H9 (cell line): ENCODE measurements at regions not wholly inside any gene's neighbourhood (a gene's known extent, or its start where the extent isn't known, plus 50 kb on each side); places are given as distances from the start of the nearest gene placed in this dataset.

Experiments
- DNase-seq: peaks from one replicate; pipeline ENCODE4 v3.0.0-alpha.2; 2017
- H2AFZ ChIP-seq: one replicate; pipeline ENCODE4 v1.6.1; 2013; ENCODE audit warnings: mild to moderate bottlenecking, low read length, control low read depth, moderate library complexity
- H2AK5ac ChIP-seq: 2 replicates; pipeline ENCODE4 v1.6.1; 2013; ENCODE audit warnings: low read length, control low read depth, mixed read lengths; ENCODE audit not compliant: insufficient read length
- H2BK120ac ChIP-seq: one replicate; pipeline ENCODE4 v1.6.1; 2013; ENCODE audit warnings: low read depth, mild to moderate bottlenecking, low read length, control low read depth, inconsistent platforms; ENCODE audit not compliant: poor library complexity, severe bottlenecking
- H2BK12ac ChIP-seq: 2 replicates; pipeline ENCODE4 v1.6.1; 2013; ENCODE audit warnings: low read length, control low read depth, mixed read lengths, low read depth; ENCODE audit not compliant: insufficient read length
- H2BK15ac ChIP-seq: 2 replicates; pipeline ENCODE4 v1.6.1; 2013; ENCODE audit warnings: low read depth, low read length, control low read depth
- H2BK20ac ChIP-seq: one replicate; pipeline ENCODE4 v1.6.1; 2013; ENCODE audit warnings: low read depth, mild to moderate bottlenecking, low read length, control low read depth, inconsistent platforms; ENCODE audit not compliant: poor library complexity, severe bottlenecking
- H2BK5ac ChIP-seq: 2 replicates; pipeline ENCODE4 v1.6.1; 2013; ENCODE audit warnings: low read length, control low read depth, mixed read lengths; ENCODE audit not compliant: insufficient read length
- H3K14ac ChIP-seq: 2 replicates; pipeline ENCODE4 v1.6.1; 2013; ENCODE audit warnings: low read length, control low read depth; ENCODE audit not compliant: insufficient read depth
- H3K18ac ChIP-seq: 2 replicates; pipeline ENCODE4 v1.6.1; 2013; ENCODE audit warnings: low read depth, mild to moderate bottlenecking, mixed read lengths, low read length, control low read depth; ENCODE audit not compliant: insufficient read length
- H3K23ac ChIP-seq: 2 replicates; pipeline ENCODE4 v1.6.1; 2013; ENCODE audit warnings: low read length, control low read depth, mixed read lengths, low read depth; ENCODE audit not compliant: insufficient read length
- H3K23me2 ChIP-seq: 2 replicates; pipeline ENCODE4 v1.6.1; 2013; ENCODE audit warnings: low read depth, mild to moderate bottlenecking, mixed read lengths, low read length, control low read depth; ENCODE audit not compliant: insufficient read length, poor library complexity, severe bottlenecking
- H3K27ac ChIP-seq: 2 replicates; pipeline ENCODE4 v1.5.1; 2013; ENCODE audit warnings: low read length, control low read depth, mixed read lengths, low read depth; ENCODE audit not compliant: insufficient read length
- H3K27me3 ChIP-seq: 2 replicates; pipeline ENCODE4 v1.6.1; 2013; ENCODE audit warnings: low read length, control low read depth, inconsistent platforms; ENCODE audit not compliant: insufficient read depth
- H3K4ac ChIP-seq: 2 replicates; pipeline ENCODE4 v1.6.1; 2013; ENCODE audit warnings: low read depth, mild to moderate bottlenecking, control low read depth, inconsistent platforms, low read length, moderate library complexity
- H3K4me1 ChIP-seq: 2 replicates; pipeline ENCODE4 v1.6.1; 2013; ENCODE audit warnings: low read length, control low read depth, inconsistent platforms; ENCODE audit not compliant: insufficient read depth
- H3K4me2 ChIP-seq: 2 replicates; pipeline ENCODE4 v1.6.1; 2013; ENCODE audit warnings: low read length, control low read depth, mixed read lengths; ENCODE audit not compliant: insufficient read length, insufficient read depth
- H3K56ac ChIP-seq: 2 replicates; pipeline ENCODE4 v1.6.1; 2013; ENCODE audit warnings: low read depth, mild to moderate bottlenecking, mixed read lengths, low read length, control low read depth; ENCODE audit not compliant: insufficient read length
- H3K79me1 ChIP-seq: 2 replicates; pipeline ENCODE4 v1.6.1; 2013; ENCODE audit warnings: low read depth, mild to moderate bottlenecking, moderate library complexity, low read length, control low read depth, inconsistent platforms; ENCODE audit not compliant: insufficient read depth, poor library complexity, severe bottlenecking
- H3K79me2 ChIP-seq: 2 replicates; pipeline ENCODE4 v1.6.1; 2013; ENCODE audit warnings: low read length, control low read depth, inconsistent platforms; ENCODE audit not compliant: insufficient read depth
- H3K9ac ChIP-seq: 2 replicates; pipeline ENCODE4 v1.6.1; 2013; ENCODE audit warnings: low read length, control low read depth, mixed read lengths; ENCODE audit not compliant: insufficient read length; ENCODE audit errors: extremely low read depth
- H3K9me3 ChIP-seq: one replicate; pipeline ENCODE4 v1.6.1; 2013; ENCODE audit warnings: low read depth, low read length, inconsistent platforms; ENCODE audit not compliant: control insufficient read depth
- H3T11ph ChIP-seq: one replicate; pipeline ENCODE4 v1.6.1; 2013; ENCODE audit warnings: mild to moderate bottlenecking, low read length, control low read depth, inconsistent platforms
- H4K20me1 ChIP-seq: one replicate; pipeline ENCODE4 v1.6.1; 2013; ENCODE audit not compliant: control insufficient read depth, insufficient read length, insufficient read depth
- H4K5ac ChIP-seq: 2 replicates; pipeline ENCODE4 v1.6.1; 2013; ENCODE audit warnings: low read depth, mild to moderate bottlenecking, mixed read lengths, low read length, control low read depth; ENCODE audit not compliant: insufficient read length
- H4K8ac ChIP-seq: replicated peaks from 2 replicates; pipeline ENCODE4 v1.6.1; 2013; ENCODE audit warnings: low read length, control low read depth, mixed read lengths, low read depth; ENCODE audit not compliant: insufficient read length
- H4K91ac ChIP-seq: 2 replicates; pipeline ENCODE4 v1.6.1; 2013; ENCODE audit warnings: low read depth, mild to moderate bottlenecking, moderate library complexity, mixed read lengths, low read length, control low read depth; ENCODE audit not compliant: insufficient read length
- H3K27ac Mint-ChIP-seq, 3 experiments: 2 replicates in 2 of 3; 3 replicates in 1 of 3; pipeline ENCODE4 v1.8.0; 2020 to 2021; ENCODE audit warnings: mixed read lengths in 3 of 3, mild to moderate bottlenecking in 1 of 3, moderate library complexity in 1 of 3
- H3K27me3 Mint-ChIP-seq: 2 replicates; pipeline ENCODE4 v1.8.0; 2021; ENCODE audit warnings: low read depth, mild to moderate bottlenecking, moderate library complexity, mixed read lengths
- H3K36me3 Mint-ChIP-seq, 3 experiments: 2 replicates in 2 of 3; 3 replicates in 1 of 3; pipeline ENCODE4 v1.8.0; 2020 to 2021; ENCODE audit warnings: low read depth in 3 of 3, mixed read lengths in 3 of 3; ENCODE audit not compliant: insufficient read depth in 1 of 3
- H3K4me1 Mint-ChIP-seq, 2 experiments: 2 replicates each; pipeline ENCODE4 v1.8.0; 2020; ENCODE audit warnings: mixed read lengths in 2 of 2
- H3K4me3 Mint-ChIP-seq, 2 experiments: 2 replicates in 1 of 2; 3 replicates in 1 of 2; pipeline ENCODE4 v1.8.0; 2020 to 2021; ENCODE audit warnings: mild to moderate bottlenecking in 2 of 2, mixed read lengths in 2 of 2, moderate library complexity in 1 of 2
- H3K9me3 Mint-ChIP-seq, 2 experiments: 2 replicates in 1 of 2; 3 replicates in 1 of 2; pipeline ENCODE4 v1.8.0; 2020; ENCODE audit warnings: mild to moderate bottlenecking in 2 of 2, mixed read lengths in 2 of 2, moderate library complexity in 1 of 2
- CTCF ChIP-seq: fragments of 200-600 bp; sonication (generic); conservative IDR thresholded peaks from 3 replicates; pipeline ENCODE4 v1.8.0; 2021; ENCODE audit warnings: antibody characterized with exemption, mild to moderate bottlenecking
- WGBS: extraction: QIAGEN DNeasy Blood & Tissue Kit; methylation state at CpG from one replicate; pipeline ENCODE4 v1.1.7; 2013; ENCODE audit warnings: missing lambda C conversion rate, low lambda C conversion rate, mixed read lengths; ENCODE audit not compliant: insufficient read length; ENCODE audit errors: extremely low coverage; 5-methylcytosine and 5-hydroxymethylcytosine counted together

- H3K23ac ChIP-seq: no peak overlapping the region
- no peaks in the 10 kb centered on the region for H3K27me3 ChIP-seq
- no peak overlapping the region for H3K9ac ChIP-seq
- Mint-ChIP-seq H3K4me3 (no peak overlapping the region), H3K9me3 (no peaks in the 10 kb centered on the region), H3K27me3 (no peaks in the 10 kb centered on the region), H3K27ac (no peak overlapping the region), H3K36me3 (no peaks in the 10 kb centered on the region), H3K4me1 (no peaks in the 10 kb centered on the region)
- H2BK15ac ChIP-seq: no peak overlapping the region
- no peak overlapping the region for H3K14ac ChIP-seq
- no peak overlapping the region for H2BK20ac ChIP-seq
- no peaks in the 10 kb centered on the region for H3K9me3 ChIP-seq
- no peak overlapping the region for H2BK12ac ChIP-seq
- no peak overlapping the region for H3K4me2 ChIP-seq
- H3K79me2 ChIP-seq: no peaks in the 10 kb centered on the region
- H4K20me1 ChIP-seq: no peaks in the 10 kb centered on the region
- H3T11ph ChIP-seq: no peak overlapping the region
- H2BK5ac ChIP-seq: no peak overlapping the region
- no peak overlapping the region for H4K91ac ChIP-seq
- H4K8ac ChIP-seq: no peak overlapping the region
- TF ChIP-seq CTCF: no peak
- no peak overlapping the region for H2AFZ ChIP-seq
- H3K27ac ChIP-seq: no peak overlapping the region
- H3K4me1 ChIP-seq: no peaks in the 10 kb centered on the region
- DNase-seq: no peak
- H3K18ac ChIP-seq: no peak overlapping the region
- no peak overlapping the region for H2AK5ac ChIP-seq
- H2BK120ac ChIP-seq: no peak overlapping the region
- no peaks in the 10 kb centered on the region for H3K23me2 ChIP-seq
- no peak overlapping the region for H4K5ac ChIP-seq
- no peaks in the 10 kb centered on the region for H3K79me1 ChIP-seq
- H3K56ac ChIP-seq: no peak overlapping the region
- no peak overlapping the region for H3K4ac ChIP-seq
- WGBS: no CpG with 5 or more reads among the region's 12 CpGs
These were observed 788.4 kb upstream of the SOX11 start for GRCh38 chr2:4903656-4904348.
